Activated CD4-positive, alpha-beta T cell treated with anti-CD3 and anti-CD28 coated beads, Interleukin-2, amount 10 ng/mL, durations not matched to agents 7 days and 5 days (primary cell): ENCODE measurements at regions not wholly inside any gene's neighbourhood (a gene's known extent, or its start where the extent isn't known, plus 50 kb on each side); places are given as distances from the start of the nearest gene placed in this dataset.
A peak's percentile ranks its signal among the peaks of the same experiment; 100 is the strongest.
"Not testable (repeated sequence)": the region's sequence is repeated elsewhere in the genome, so short reads cannot be mapped to it uniquely, and the experiment has no call there.

ENCODE experiments used
- CTCF ChIA-PET: fragments of 350-600 bp; sonication (Branson Sonifier 250); formaldehyde crosslinking; loops from one replicate; lab custom pipeline; 2021; ENCODE audit warnings: antibody characterized with exemption; lab: Charles Lee
- POLR2A ChIA-PET: fragments of 350-600 bp; sonication (Branson Sonifier 250); formaldehyde crosslinking; loops from one replicate; lab custom pipeline; 2021; ENCODE audit warnings: antibody characterized with exemption; lab: Charles Lee
- DNase-seq: peaks from one replicate; pipeline ENCODE4 v3.0.0-alpha.2; 2020
- H3K27ac Mint-ChIP-seq: one replicate; pipeline ENCODE4 v1.8.0; 2021; ENCODE audit warnings: mild to moderate bottlenecking, moderate library complexity, mixed read lengths
- H3K27me3 Mint-ChIP-seq: one replicate; pipeline ENCODE4 v1.8.0; 2021; ENCODE audit warnings: mixed read lengths
- H3K36me3 Mint-ChIP-seq: one replicate; pipeline ENCODE4 v1.8.0; 2021; ENCODE audit warnings: low read depth, mixed read lengths
- H3K4me1 Mint-ChIP-seq: one replicate; pipeline ENCODE4 v1.8.0; 2021; ENCODE audit warnings: mixed read lengths
- H3K4me3 Mint-ChIP-seq: one replicate; pipeline ENCODE4 v1.8.0; 2021; ENCODE audit warnings: mild to moderate bottlenecking, moderate library complexity, mixed read lengths
- H3K9me3 Mint-ChIP-seq: one replicate; pipeline ENCODE4 v1.8.0; 2021; ENCODE audit warnings: mixed read lengths

DNA sequence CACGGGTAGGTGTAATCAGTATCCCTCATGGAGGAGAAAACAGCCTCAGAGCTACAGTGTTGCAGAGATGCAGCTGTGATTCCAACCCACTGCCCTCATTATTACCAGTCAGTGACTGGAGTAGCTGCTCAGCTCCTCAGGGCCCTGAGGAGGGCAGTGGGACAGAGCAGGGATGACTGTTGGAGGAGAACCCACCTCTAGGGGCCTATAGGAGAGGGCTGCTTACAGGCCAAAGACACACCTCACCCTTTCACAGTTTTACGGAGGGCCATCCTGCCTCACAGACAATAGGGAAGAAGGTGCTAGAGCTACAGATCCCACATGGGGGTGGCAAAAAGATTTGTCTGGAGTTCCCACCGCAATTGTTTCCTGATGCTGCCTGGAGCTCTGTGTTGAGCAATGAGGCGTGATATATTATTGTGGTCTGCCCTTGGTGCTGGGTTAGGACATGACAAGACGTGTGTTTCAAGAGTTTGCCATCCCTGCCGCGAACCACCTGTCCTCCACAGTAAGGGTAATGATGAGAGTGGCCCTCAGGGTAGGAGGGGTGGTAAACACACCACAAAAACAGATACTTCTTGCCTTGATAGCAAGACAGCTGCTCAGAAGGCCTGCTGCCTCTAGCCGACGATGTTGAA lies 140.5 kb upstream of the TPM1 start:
- H3K27ac Mint-ChIP-seq, result no peak overlapping the region

GRCh38 chr15:62902821-62903220 lies 139.7 kb upstream of the TPM1 start:
- Mint-ChIP-seq H3K27me3 (no peaks in the 10 kb centered on the region), H3K4me1 (no peaks in the 10 kb centered on the region), H3K36me3 (no peaks in the 10 kb centered on the region), H3K4me3 (no peak overlapping the region), H3K27ac (no peak overlapping the region), H3K9me3 (no peaks in the 10 kb centered on the region)
- ChIA-PET CTCF (interaction anchor here (1.0 to 1.3 kb wide), 2 partner anchors 10 to 18 kb away, joined by 3 read pairs; no protein-coding TSS in a partner anchor), POLR2A (no interaction called here)
- no peak for DNase-seq

More for the DNA sequence above, 140.5 kb upstream of the TPM1 start:
- ChIA-PET POLR2A (no interaction called here), CTCF (interaction anchor here (1.3 kb wide), 1 partner anchor 11 kb away, joined by 3 read pairs; no protein-coding TSS in a partner anchor)
- H3K9me3 Mint-ChIP-seq, result no peaks in the 10 kb centered on the region
- H3K4me3 Mint-ChIP-seq, result no peak overlapping the region
- no peaks in the 10 kb centered on the region for H3K4me1 Mint-ChIP-seq
- no peaks in the 10 kb centered on the region for H3K27me3 Mint-ChIP-seq
- H3K36me3 Mint-ChIP-seq, result no peaks in the 10 kb centered on the region
- DNase-seq, result no peak

GRCh38 chr15:62903437-62903836 lies 139.1 kb upstream of the TPM1 start:
- H3K27ac Mint-ChIP-seq, result no peak overlapping the region
- POLR2A ChIA-PET, result no interaction called here
- CTCF ChIA-PET, result interaction anchor here (0.6 to 1.0 kb wide), 2 partner anchors 19 to 150 kb away, joined by 3 read pairs; no protein-coding TSS in a partner anchor
- H3K4me1 Mint-ChIP-seq, result no peaks in the 10 kb centered on the region
- H3K9me3 Mint-ChIP-seq, result no peaks in the 10 kb centered on the region
- H3K4me3 Mint-ChIP-seq, result no peak overlapping the region
- no peak for DNase-seq
- H3K27me3 Mint-ChIP-seq, result no peaks in the 10 kb centered on the region
- H3K36me3 Mint-ChIP-seq, result no peaks in the 10 kb centered on the region

DNA sequence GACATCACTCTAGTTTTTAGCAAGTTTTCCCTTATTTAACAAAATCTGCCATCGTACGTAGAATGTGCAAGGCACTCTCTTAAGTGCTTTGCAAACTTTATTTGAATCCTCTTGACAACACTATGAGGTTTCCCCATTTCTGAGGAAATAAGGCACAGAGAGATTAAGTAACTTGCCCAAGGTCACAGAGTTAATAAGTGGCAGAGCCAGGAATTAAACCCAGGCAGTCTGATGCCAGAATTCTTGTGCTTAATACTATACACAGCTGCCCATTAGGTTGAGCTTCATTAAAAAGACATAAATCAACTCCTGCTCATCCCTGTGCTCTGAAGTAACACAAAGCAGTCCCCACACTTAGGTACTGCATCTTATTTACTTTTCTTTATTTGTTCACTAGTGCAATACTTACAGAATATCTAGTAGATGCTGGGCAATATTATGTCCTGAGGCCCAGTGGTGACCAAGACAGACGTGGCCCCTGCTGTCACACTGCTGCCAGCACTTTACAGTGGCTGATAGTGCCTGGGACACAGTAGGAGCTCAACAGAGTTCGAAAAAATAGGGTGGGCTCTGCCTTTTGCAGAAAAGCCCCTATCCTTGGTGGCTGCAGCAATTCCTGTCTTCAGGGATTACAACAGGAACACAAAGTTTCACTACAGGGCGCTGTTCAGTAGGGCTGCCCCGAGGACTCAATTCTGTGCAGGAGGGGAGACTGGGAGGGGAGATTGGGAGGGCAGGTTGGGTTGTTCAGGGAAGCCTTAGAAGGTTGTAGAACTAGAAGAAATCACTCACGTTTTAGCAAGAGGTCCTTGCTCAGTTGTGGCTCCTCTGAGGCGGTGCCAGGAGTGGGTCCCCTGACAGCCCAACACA lies 138.3 kb upstream of the TPM1 start:
- H3K27me3 Mint-ChIP-seq, result no peaks in the 10 kb centered on the region
- POLR2A ChIA-PET, result no interaction called here
- H3K27ac Mint-ChIP-seq, result no peak overlapping the region
- CTCF ChIA-PET, result interaction anchor here (0.6 to 1.0 kb wide), 2 partner anchors 20 to 149 kb away, joined by 3 read pairs; no protein-coding TSS in a partner anchor
- no peaks in the 10 kb centered on the region for H3K36me3 Mint-ChIP-seq
- peak; percentile 61 for DNase-seq
- no peak overlapping the region for H3K4me3 Mint-ChIP-seq
- no peaks in the 10 kb centered on the region for H3K4me1 Mint-ChIP-seq
- H3K9me3 Mint-ChIP-seq, result no peaks in the 10 kb centered on the region

- Mint-ChIP-seq H3K36me3 (no peaks in the 10 kb centered on the region), H3K4me1 (no peaks in the 10 kb centered on the region), H3K4me3 (no peak overlapping the region), H3K9me3 (no peaks in the 10 kb centered on the region), H3K27me3 (no peaks in the 10 kb centered on the region), H3K27ac (no peak overlapping the region)
- ChIA-PET CTCF (interaction anchor here (1.2 kb wide), 1 partner anchor 101 kb away, joined by 3 read pairs; no protein-coding TSS in a partner anchor), POLR2A (no interaction called here)
- DNase-seq, result no peak
Measured at GRCh38 chr15:62906627-62907026, 135.9 kb upstream of the TPM1 start.

DNA sequence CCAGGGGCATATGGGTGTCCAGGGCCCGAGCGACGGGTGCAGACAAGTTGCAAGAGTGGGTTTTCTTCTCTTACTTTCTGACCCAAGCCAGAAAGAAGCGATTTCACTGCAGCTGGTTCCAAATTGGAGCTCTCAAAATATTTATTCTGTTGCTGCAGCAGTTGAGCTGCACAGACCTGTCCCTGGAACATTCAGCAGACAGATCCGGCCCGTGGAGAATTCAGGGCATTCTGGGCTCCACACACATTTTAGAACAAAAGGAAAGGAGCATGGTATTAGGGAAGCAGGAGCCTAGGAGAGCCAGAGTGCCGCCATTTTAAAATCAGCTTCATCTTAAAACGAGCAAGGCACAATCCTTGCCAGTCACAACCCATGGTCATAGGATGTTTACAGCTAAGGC lies 135.3 kb upstream of the TPM1 start:
- H3K27me3 Mint-ChIP-seq, result no peaks in the 10 kb centered on the region
- no peaks in the 10 kb centered on the region for H3K9me3 Mint-ChIP-seq
- no peak for DNase-seq
- POLR2A ChIA-PET, result no interaction called here
- no peaks in the 10 kb centered on the region for H3K36me3 Mint-ChIP-seq
- H3K4me1 Mint-ChIP-seq, result no peaks in the 10 kb centered on the region
- CTCF ChIA-PET, result interaction anchor here (1.2 kb wide), 1 partner anchor 101 kb away, joined by 3 read pairs; no protein-coding TSS in a partner anchor
- no peak overlapping the region for H3K4me3 Mint-ChIP-seq
- H3K27ac Mint-ChIP-seq, result no peak overlapping the region

GRCh38 chr15:62908341-62908740 lies 134.2 kb upstream of the TPM1 start:
- H3K4me3 Mint-ChIP-seq, H3K9me3 Mint-ChIP-seq, H3K36me3 Mint-ChIP-seq, H3K4me1 Mint-ChIP-seq, DNase-seq, H3K27ac Mint-ChIP-seq, POLR2A ChIA-PET, H3K27me3 Mint-ChIP-seq: not testable (repeated sequence)
- CTCF ChIA-PET, result interaction anchor here (1.6 kb wide), 1 partner anchor 50 kb away, joined by 3 read pairs; no protein-coding TSS in a partner anchor

GRCh38 chr15:62909257-62909656 lies 133.3 kb upstream of the TPM1 start:
- POLR2A ChIA-PET, result no interaction called here
- Mint-ChIP-seq H3K4me3 (no peak overlapping the region), H3K36me3 (no peaks in the 10 kb centered on the region), H3K4me1 (no peaks in the 10 kb centered on the region), H3K27me3 (no peaks in the 10 kb centered on the region), H3K27ac (no peak overlapping the region), H3K9me3 (no peaks in the 10 kb centered on the region)
- CTCF ChIA-PET, result interaction anchor here (1.6 kb wide), 1 partner anchor 49 kb away, joined by 3 read pairs; no protein-coding TSS in a partner anchor
- no peak for DNase-seq

- Mint-ChIP-seq H3K27me3 (peaks cover 9% of the 10 kb centered on the region), H3K36me3 (no peaks in the 10 kb centered on the region), H3K27ac (no peak overlapping the region), H3K9me3 (no peaks in the 10 kb centered on the region), H3K4me1 (no peaks in the 10 kb centered on the region), H3K4me3 (no peak overlapping the region)
- DNase-seq, result no peak
- ChIA-PET POLR2A (no interaction called here), CTCF (interaction anchor here (1.2 kb wide), 1 partner anchor 10 kb away, joined by 3 read pairs; no protein-coding TSS in a partner anchor)
Measured at GRCh38 chr15:62912282-62912681, 130.3 kb upstream of the TPM1 start.

DNA sequence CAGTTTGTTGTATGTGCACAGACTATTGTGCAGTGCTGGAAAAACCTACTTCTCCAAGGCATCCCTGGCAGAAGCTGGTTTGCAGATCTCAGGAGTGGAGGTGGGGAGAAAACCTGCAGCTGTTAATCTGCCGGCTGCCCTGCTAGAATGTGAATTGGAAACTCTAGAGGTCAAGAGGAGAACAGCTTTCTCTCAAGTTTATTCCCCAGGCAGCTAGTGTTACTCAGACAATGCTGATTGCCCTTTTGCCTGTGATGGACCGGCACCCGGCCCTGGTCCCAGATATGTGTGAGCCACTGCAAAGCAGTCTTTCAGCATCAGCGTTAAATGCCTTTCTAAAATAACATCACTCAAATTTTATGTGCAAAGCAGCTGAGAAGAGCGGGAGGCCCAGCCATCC lies 129.7 kb upstream of the TPM1 start:
- peaks cover 12% of the 10 kb centered on the region for H3K27me3 Mint-ChIP-seq
- H3K9me3 Mint-ChIP-seq, result no peaks in the 10 kb centered on the region
- CTCF ChIA-PET, result interaction anchor here (1.2 kb wide), 1 partner anchor 11 kb away, joined by 3 read pairs; no protein-coding TSS in a partner anchor
- POLR2A ChIA-PET, result no interaction called here
- no peaks in the 10 kb centered on the region for H3K4me1 Mint-ChIP-seq
- DNase-seq, result no peak
- H3K36me3 Mint-ChIP-seq, result no peaks in the 10 kb centered on the region
- H3K4me3 Mint-ChIP-seq, result no peak overlapping the region
- H3K27ac Mint-ChIP-seq, result no peak overlapping the region

- POLR2A ChIA-PET, result no interaction called here
- Mint-ChIP-seq H3K27ac (no peak overlapping the region), H3K36me3 (no peaks in the 10 kb centered on the region), H3K27me3 (peaks cover 12% of the 10 kb centered on the region), H3K4me1 (no peaks in the 10 kb centered on the region), H3K9me3 (no peaks in the 10 kb centered on the region), H3K4me3 (no peak overlapping the region)
- no peak for DNase-seq
- CTCF ChIA-PET, result interaction anchor here (1.2 kb wide), 1 partner anchor 11 kb away, joined by 3 read pairs; no protein-coding TSS in a partner anchor
Measured at GRCh38 chr15:62913246-62913645, 129.3 kb upstream of the TPM1 start.

DNA sequence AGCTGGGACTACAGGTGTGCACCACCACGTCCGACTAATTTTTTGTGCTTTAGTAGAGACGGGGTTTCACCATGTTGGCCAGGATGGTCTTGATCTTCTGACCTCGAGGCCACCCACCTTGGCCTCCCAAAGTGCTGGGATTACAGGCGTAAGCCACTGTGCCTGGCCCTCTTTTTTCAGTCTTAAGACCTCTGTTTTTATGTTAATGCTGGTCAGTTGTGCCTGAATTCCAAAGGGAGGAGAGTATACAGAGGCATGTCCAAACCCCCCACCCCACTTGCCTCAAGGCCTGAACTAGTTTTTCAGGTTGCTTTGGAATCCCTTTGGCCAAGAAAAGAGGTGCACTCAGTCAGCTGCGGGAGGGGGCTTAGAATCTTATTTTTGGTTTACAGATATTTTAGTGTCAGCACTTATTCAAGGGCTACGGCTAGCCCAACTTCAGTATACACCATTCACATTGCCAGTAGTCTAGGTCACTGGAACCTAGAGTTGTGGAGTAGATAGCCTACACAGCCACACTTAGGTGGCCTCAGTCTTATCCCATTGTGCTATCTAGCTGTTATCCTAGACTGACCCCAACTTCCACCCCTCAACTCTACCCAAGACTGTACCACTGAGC lies 128.0 kb upstream of the TPM1 start:
- Mint-ChIP-seq H3K9me3 (no peaks in the 10 kb centered on the region), H3K4me1 (no peaks in the 10 kb centered on the region), H3K27me3 (peaks cover 14% of the 10 kb centered on the region), H3K36me3 (no peaks in the 10 kb centered on the region), H3K27ac (no peak overlapping the region), H3K4me3 (no peak overlapping the region)
- POLR2A ChIA-PET, result no interaction called here
- CTCF ChIA-PET, result no interaction called here
- DNase-seq, result no peak
